IPS DF 6.9 (cell line): ENCODE measurements at regions not wholly inside any gene's neighbourhood (a gene's known extent, or its start where the extent isn't known, plus 50 kb on each side); places are given as distances from the start of the nearest gene placed in this dataset.

Experiments used
- DNase-seq: peaks from one replicate; pipeline ENCODE4 v3.0.0-alpha.2; 2013; ENCODE audit warnings: low read depth, low spot score
- H3K27ac ChIP-seq: one replicate; pipeline ENCODE4 v1.5.1; 2013; ENCODE audit warnings: low read length, control low read depth
- H3K27me3 ChIP-seq: 2 replicates; pipeline ENCODE4 v1.6.1; 2013; ENCODE audit warnings: mild to moderate bottlenecking, low read length; ENCODE audit not compliant: control insufficient read depth, insufficient read depth
- H3K36me3 ChIP-seq: 2 replicates; pipeline ENCODE4 v1.6.1; 2013; ENCODE audit warnings: low read length; ENCODE audit not compliant: control insufficient read depth, insufficient read depth
- H3K4me1 ChIP-seq: 2 replicates; pipeline ENCODE4 v1.6.1; 2013; ENCODE audit warnings: low read length; ENCODE audit not compliant: control insufficient read depth, insufficient read depth
- H3K4me3 ChIP-seq: 2 replicates; pipeline ENCODE4 v1.5.1; 2013; ENCODE audit warnings: mild to moderate bottlenecking, low read length
- H3K9me3 ChIP-seq: 2 replicates; pipeline ENCODE4 v1.6.1; 2013; ENCODE audit warnings: low read length, inconsistent platforms; ENCODE audit not compliant: control insufficient read depth, insufficient read depth
- WGBS: extraction: QIAGEN DNeasy Blood & Tissue Kit; methylation state at CpG from one replicate; pipeline ENCODE4 v1.1.7; 2013; ENCODE audit warnings: mixed read lengths, missing lambda C conversion rate; ENCODE audit not compliant: insufficient read length, insufficient coverage; 5-methylcytosine and 5-hydroxymethylcytosine counted together

- Histone ChIP-seq H3K27ac (no peak overlapping the region), H3K4me3 (no peak overlapping the region), H3K36me3 (no peaks in the 10 kb centered on the region), H3K27me3 (no peaks in the 10 kb centered on the region), H3K9me3 (no peaks in the 10 kb centered on the region), H3K4me1 (no peaks in the 10 kb centered on the region)
- WGBS: no CpG with 5 or more reads among the region's 7 CpGs
- peak; percentile 16 for DNase-seq
Observed at GRCh38 chr9:71552480-71552879, 215.8 kb downstream of the CEMIP2 start.

- no peaks in the 10 kb centered on the region for H3K27me3 ChIP-seq
- no peaks in the 10 kb centered on the region for H3K9me3 ChIP-seq
- H3K4me3 ChIP-seq: no peak overlapping the region
- H3K4me1 ChIP-seq: no peaks in the 10 kb centered on the region
- H3K36me3 ChIP-seq: no peaks in the 10 kb centered on the region
- DNase-seq: no peak
- no CpG with 5 or more reads among the region's 2 CpGs for WGBS
- no peak overlapping the region for H3K27ac ChIP-seq
Observed at GRCh38 chr9:71549023-71549422, 219.3 kb downstream of the CEMIP2 start.

- no peaks in the 10 kb centered on the region for H3K27me3 ChIP-seq
- WGBS: no CpG with 5 or more reads among the region's 4 CpGs
- no peak for DNase-seq
Observed at GRCh38 chr9:71544464-71544863, 223.8 kb downstream of the CEMIP2 start.

GRCh38 chr9:71541436-71541835 is 226.9 kb downstream of the CEMIP2 start:
- H3K9me3 ChIP-seq: no peaks in the 10 kb centered on the region
- H3K4me1 ChIP-seq: no peaks in the 10 kb centered on the region
- WGBS: no CpG with 5 or more reads among the region's 2 CpGs
- DNase-seq: no peak
- H3K36me3 ChIP-seq: no peaks in the 10 kb centered on the region
- no peak overlapping the region for H3K27ac ChIP-seq
- no peaks in the 10 kb centered on the region for H3K27me3 ChIP-seq
- H3K4me3 ChIP-seq: no peak overlapping the region

More at GRCh38 chr9:71544464-71544863, 223.8 kb downstream of the CEMIP2 start:
- no peaks in the 10 kb centered on the region for H3K36me3 ChIP-seq
- H3K9me3 ChIP-seq: no peaks in the 10 kb centered on the region
- H3K4me1 ChIP-seq: no peaks in the 10 kb centered on the region
- H3K27ac ChIP-seq: no peak overlapping the region
- H3K4me3 ChIP-seq: 0 out of 2 replicates have a peak overlapping the region, but pooled peaks have one; percentile 4

GRCh38 chr9:71524996-71525580 is 243.2 kb downstream of the CEMIP2 start:
- Histone ChIP-seq H3K9me3 (no peaks in the 10 kb centered on the region), H3K4me3 (no peak overlapping the region), H3K36me3 (no peaks in the 10 kb centered on the region), H3K4me1 (no peaks in the 10 kb centered on the region), H3K27me3 (no peaks in the 10 kb centered on the region), H3K27ac (no peak overlapping the region)
- DNase-seq: no peak
- no CpG with 5 or more reads among the region's 16 CpGs for WGBS

GRCh38 chr9:71524516-71524915 is 243.8 kb downstream of the CEMIP2 start:
- H3K36me3 ChIP-seq: no peaks in the 10 kb centered on the region
- no CpG with 5 or more reads among the region's 1 CpG for WGBS

GRCh38 chr9:71521132-71521531 is 247.2 kb downstream of the CEMIP2 start:
- Histone ChIP-seq H3K27me3 (no peaks in the 10 kb centered on the region), H3K27ac (no peak overlapping the region), H3K9me3 (no peaks in the 10 kb centered on the region), H3K4me3 (no peak overlapping the region), H3K4me1 (no peaks in the 10 kb centered on the region), H3K36me3 (no peaks in the 10 kb centered on the region)
- no peak for DNase-seq
- 100% methylated on average over 1 of the region's 3 CpGs for WGBS

More at GRCh38 chr9:71524516-71524915, 243.8 kb downstream of the CEMIP2 start:
- no peak for DNase-seq
- Histone ChIP-seq H3K4me3 (no peak overlapping the region), H3K9me3 (no peaks in the 10 kb centered on the region), H3K27ac (no peak overlapping the region), H3K4me1 (no peaks in the 10 kb centered on the region), H3K27me3 (no peaks in the 10 kb centered on the region)

GRCh38 chr9:71519098-71519696 is 249.1 kb downstream of the CEMIP2 start:
- no peak for DNase-seq
- Histone ChIP-seq H3K36me3 (no peaks in the 10 kb centered on the region), H3K27me3 (no peaks in the 10 kb centered on the region), H3K4me3 (no peak overlapping the region), H3K27ac (no peak overlapping the region), H3K9me3 (no peaks in the 10 kb centered on the region), H3K4me1 (no peaks in the 10 kb centered on the region)
- no CpG with 5 or more reads among the region's 1 CpG for WGBS

GRCh38 chr9:71518045-71518827 is 250.1 kb downstream of the CEMIP2 start:
- Histone ChIP-seq H3K27ac (no peak overlapping the region), H3K4me1 (no peaks in the 10 kb centered on the region), H3K27me3 (no peaks in the 10 kb centered on the region), H3K9me3 (no peaks in the 10 kb centered on the region), H3K4me3 (no peak overlapping the region), H3K36me3 (no peaks in the 10 kb centered on the region)
- DNase-seq: no peak
- WGBS: no CpG with 5 or more reads among the region's 3 CpGs

- no peak for DNase-seq
- no peaks in the 10 kb centered on the region for H3K4me1 ChIP-seq
- no CpG with 5 or more reads among the region's 1 CpG for WGBS
- H3K9me3 ChIP-seq: no peaks in the 10 kb centered on the region
- no peaks in the 10 kb centered on the region for H3K27me3 ChIP-seq
- no peaks in the 10 kb centered on the region for H3K36me3 ChIP-seq
- no peak overlapping the region for H3K27ac ChIP-seq
- no peak overlapping the region for H3K4me3 ChIP-seq
Observed at GRCh38 chr9:71515626-71516025, 252.7 kb downstream of the CEMIP2 start.
